D721Med (cell line): ENCODE measurements at regions not wholly inside any gene's neighbourhood (a gene's known extent, or its start where the extent isn't known, plus 50 kb on each side); places are given as distances from the start of the nearest gene placed in this dataset.

ENCODE experiments used
- DNase-seq: peaks from one replicate; pipeline ENCODE4 v3.0.0; 2011; ENCODE audit warnings: low spot score; ENCODE audit not compliant: insufficient read length
- FAIRE-seq: peaks from 2 replicates; lab custom pipeline; 2011; peaks lifted over from hg19 to GRCh38; lab: Jason Lieb, UNC
- CTCF ChIP-seq: IDR thresholded peaks from 2 replicates; pipeline ENCODE4 v1.5.1; 2012; ENCODE audit warnings: mild to moderate bottlenecking, control low read depth; ENCODE audit not compliant: insufficient read depth; ENCODE audit errors: missing control alignments

GRCh38 chr5:60546207-60546606 is 153.8 kb downstream of the DEPDC1B start:
- FAIRE-seq, result no peak
- no peak for TF ChIP-seq CTCF
- no peak for DNase-seq

GRCh38 chr5:60545551-60545950 is 154.4 kb downstream of the DEPDC1B start:
- FAIRE-seq (no peak), DNase-seq (no peak)
- no peak for TF ChIP-seq CTCF

GRCh38 chr5:60544142-60544541 is 155.8 kb downstream of the DEPDC1B start:
- FAIRE-seq (no peak), DNase-seq (no peak)
- TF ChIP-seq CTCF, result no peak

- no peak for TF ChIP-seq CTCF
- FAIRE-seq (no peak), DNase-seq (no peak)
Measured at GRCh38 chr5:60541980-60542379, 158.0 kb downstream of the DEPDC1B start.

GRCh38 chr5:60540856-60541805 is 158.8 kb downstream of the DEPDC1B start:
- DNase-seq (no peak), FAIRE-seq (no peak)
- no peak for TF ChIP-seq CTCF

GRCh38 chr5:60538955-60539866 is 160.8 kb downstream of the DEPDC1B start:
- no peak for DNase-seq
- TF ChIP-seq CTCF, result no peak
- no peak for FAIRE-seq
